ENCODE measurements at regions not wholly inside any gene's neighbourhood (a gene's known extent, or its start where the extent isn't known, plus 50 kb on each side); places are given as distances from the start of the nearest gene placed in this dataset.

- TF ChIP-seq, protein P1, sequence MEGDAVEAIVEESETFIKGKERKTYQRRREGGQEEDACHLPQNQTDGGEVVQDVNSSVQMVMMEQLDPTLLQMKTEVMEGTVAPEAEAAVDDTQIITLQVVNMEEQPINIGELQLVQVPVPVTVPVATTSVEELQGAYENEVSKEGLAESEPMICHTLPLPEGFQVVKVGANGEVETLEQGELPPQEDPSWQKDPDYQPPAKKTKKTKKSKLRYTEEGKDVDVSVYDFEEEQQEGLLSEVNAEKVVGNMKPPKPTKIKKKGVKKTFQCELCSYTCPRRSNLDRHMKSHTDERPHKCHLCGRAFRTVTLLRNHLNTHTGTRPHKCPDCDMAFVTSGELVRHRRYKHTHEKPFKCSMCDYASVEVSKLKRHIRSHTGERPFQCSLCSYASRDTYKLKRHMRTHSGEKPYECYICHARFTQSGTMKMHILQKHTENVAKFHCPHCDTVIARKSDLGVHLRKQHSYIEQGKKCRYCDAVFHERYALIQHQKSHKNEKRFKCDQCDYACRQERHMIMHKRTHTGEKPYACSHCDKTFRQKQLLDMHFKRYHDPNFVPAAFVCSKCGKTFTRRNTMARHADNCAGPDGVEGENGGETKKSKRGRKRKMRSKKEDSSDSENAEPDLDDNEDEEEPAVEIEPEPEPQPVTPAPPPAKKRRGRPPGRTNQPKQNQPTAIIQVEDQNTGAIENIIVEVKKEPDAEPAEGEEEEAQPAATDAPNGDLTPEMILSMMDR (IDR thresholded peaks at IDR 0.05), result peak; percentile 50 to 64 (median 52)
- TF ChIP-seq POLR2A (IDR thresholded peaks at IDR 0.05), result no peak
Observed at GRCh38 chrX:66728818-66729271, 90.0 kb upstream of the EDA2R start.
